LoVo (cell line): ENCODE measurements at regions not wholly inside any gene's neighbourhood (a gene's known extent, or its start where the extent isn't known, plus 50 kb on each side); places are given as distances from the start of the nearest gene placed in this dataset.

ENCODE experiments used
- DNase-seq: peaks from one replicate; pipeline ENCODE4 v3.0.0-alpha.2; 2016; ENCODE audit warnings: low spot score

GRCh38 chr20:17858450-17859001 is 110.1 kb downstream of the SNX5 start:
- DNase-seq = no peak

- DNase-seq = no peak
These were observed 110.8 kb downstream of the SNX5 start for GRCh38 chr20:17857639-17858449.

- no peak for DNase-seq
These were observed 111.6 kb downstream of the SNX5 start for GRCh38 chr20:17856837-17857605.

GRCh38 chr20:17856024-17856564 is 112.5 kb downstream of the SNX5 start:
- peak; percentile 69 for DNase-seq

GRCh38 chr20:17854307-17854903 is 114.2 kb downstream of the SNX5 start:
- DNase-seq = no peak

GRCh38 chr20:17852323-17852722 is 116.3 kb downstream of the SNX5 start:
- no peak for DNase-seq

GRCh38 chr20:17850684-17851026 is 117.9 kb downstream of the SNX5 start:
- no peak for DNase-seq

- DNase-seq = peak; percentile 43
These were observed 118.5 kb downstream of the SNX5 start for GRCh38 chr20:17849901-17850683.

GRCh38 chr20:17849138-17849900 is 119.3 kb downstream of the SNX5 start:
- DNase-seq = no peak

GRCh38 chr20:17848249-17849048 is 120.1 kb downstream of the SNX5 start:
- DNase-seq = no peak

GRCh38 chr20:17845701-17846475 is 122.7 kb downstream of the SNX5 start:
- no peak for DNase-seq

GRCh38 chr20:17844549-17845298 is 123.9 kb downstream of the SNX5 start:
- DNase-seq = no peak

GRCh38 chr20:17844133-17844429 is 124.5 kb downstream of the SNX5 start:
- DNase-seq = no peak

- peak; percentile 9 for DNase-seq
These were observed 125.1 kb downstream of the SNX5 start for GRCh38 chr20:17843246-17844132.

- no peak for DNase-seq
These were observed 126.8 kb downstream of the SNX5 start for GRCh38 chr20:17841751-17842215.

- no peak for DNase-seq
These were observed 128.2 kb downstream of the SNX5 start for GRCh38 chr20:17840423-17840822.

- DNase-seq = no peak
These were observed 129.7 kb downstream of the SNX5 start for GRCh38 chr20:17838921-17839320.

GRCh38 chr20:17837179-17837578 is 131.4 kb downstream of the SNX5 start:
- DNase-seq = no peak
